GM21515 (cell line): ENCODE measurements at regions not wholly inside any gene's neighbourhood (a gene's known extent, or its start where the extent isn't known, plus 50 kb on each side); places are given as distances from the start of the nearest gene placed in this dataset.

Experiments
- ATAC-seq: cut with Tn5 transposase; IDR thresholded peaks from one replicate; pipeline ENCODE4 v1.9.1; 2021; ENCODE audit not compliant: unreplicated experiment

DNA sequence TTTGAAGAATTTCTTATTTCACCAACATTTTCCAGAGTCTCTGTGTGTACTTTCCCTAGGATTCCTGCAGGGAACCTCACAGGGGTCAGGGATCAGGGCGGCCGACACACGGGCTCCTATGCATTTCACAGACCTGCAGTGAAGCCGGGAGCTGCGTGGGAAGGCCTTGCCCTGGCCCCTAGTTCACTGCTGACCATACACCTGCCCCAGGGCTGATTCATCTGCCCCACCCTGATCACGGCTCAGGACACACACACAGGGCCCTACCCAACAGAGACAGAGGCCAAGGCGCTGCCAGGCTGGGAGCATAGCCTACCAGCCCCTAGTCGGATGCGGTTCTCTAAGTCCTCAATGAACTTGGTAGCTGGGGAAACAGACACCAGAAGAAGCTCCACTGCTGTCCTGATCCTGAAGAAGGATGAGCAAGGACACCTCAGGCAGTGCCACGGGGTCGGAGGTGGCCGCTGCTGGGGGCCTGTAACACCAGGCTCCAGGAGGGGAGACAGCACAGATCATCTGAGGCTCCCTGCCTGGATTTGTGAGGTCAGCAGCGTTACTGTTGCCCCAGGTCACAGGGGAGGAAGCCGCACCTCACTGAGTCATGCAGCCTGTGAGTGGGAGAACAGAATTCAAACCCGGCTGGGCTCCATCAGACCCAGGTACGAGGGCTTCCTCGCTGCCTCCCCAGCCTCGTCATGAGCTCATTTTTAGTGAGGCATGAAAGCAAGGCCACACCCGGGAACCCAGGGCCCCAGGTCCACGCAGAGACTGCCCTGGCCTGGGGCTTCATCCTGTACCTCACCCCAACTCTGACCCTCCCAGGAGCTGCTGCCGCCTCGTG is 278.8 kb upstream of the PPP2R2D start:
- no peak for ATAC-seq

- ATAC-seq, result no peak
Measured at GRCh38 chr10:131625041-131625440, 275.8 kb upstream of the PPP2R2D start.

DNA sequence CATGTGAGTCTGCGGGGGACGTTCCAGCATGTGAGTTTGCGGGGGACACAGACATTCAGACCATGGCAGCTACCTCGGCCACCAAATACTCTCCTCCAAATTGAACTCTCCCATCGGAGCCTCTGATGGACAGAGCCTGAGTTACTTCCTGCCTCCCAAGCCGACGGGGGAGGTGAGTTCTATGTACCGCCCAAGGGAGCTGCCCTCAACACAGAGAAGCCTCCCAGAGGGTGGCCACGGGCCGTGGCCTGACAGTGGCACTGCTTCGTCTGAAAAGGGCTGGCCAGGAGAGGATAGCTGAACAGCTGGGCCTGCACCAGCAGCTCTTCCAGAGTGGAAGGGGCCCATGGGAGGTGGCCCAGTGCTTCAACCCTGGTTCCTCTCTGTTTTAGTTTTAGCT is 274.5 kb upstream of the PPP2R2D start:
- no peak for ATAC-seq

DNA sequence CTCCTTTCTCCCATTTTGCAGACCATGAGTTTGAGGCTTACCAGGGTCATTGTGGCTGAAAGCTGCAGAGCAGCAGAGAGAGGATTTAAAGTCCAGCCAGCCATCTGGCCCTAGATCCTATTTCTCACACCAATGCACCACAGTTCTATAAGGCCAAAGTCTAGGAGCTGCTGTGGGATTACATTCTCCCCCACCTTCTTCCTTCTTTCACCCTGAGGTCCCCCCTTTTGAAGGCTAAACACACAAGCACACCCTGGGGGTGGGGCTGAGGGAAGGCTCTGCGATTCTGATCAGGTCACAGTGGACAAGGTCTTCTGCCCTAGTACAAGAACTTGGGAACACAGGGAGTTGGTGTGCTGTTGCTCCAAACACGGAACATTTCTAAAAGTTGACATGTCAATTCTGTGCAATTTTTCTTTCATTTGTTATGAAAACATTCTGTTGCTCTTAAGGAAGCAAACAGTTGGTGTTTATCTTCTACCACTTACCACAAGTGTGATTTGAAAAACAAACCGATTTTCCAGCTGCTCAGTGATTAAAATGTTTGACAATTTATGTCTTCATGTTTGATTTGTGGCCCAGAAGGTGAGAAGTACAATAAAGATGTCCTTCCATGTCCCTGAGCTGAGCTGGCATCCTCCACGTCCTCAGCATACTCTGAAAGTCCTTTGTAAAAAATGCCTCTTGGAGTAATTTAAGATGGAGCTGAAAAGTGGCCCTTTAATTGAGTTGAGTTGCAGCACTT is 271.6 kb upstream of the PPP2R2D start:
- ATAC-seq, result no peak

- no peak for ATAC-seq
Measured at GRCh38 chr10:131630772-131631258, 270.0 kb upstream of the PPP2R2D start.

DNA sequence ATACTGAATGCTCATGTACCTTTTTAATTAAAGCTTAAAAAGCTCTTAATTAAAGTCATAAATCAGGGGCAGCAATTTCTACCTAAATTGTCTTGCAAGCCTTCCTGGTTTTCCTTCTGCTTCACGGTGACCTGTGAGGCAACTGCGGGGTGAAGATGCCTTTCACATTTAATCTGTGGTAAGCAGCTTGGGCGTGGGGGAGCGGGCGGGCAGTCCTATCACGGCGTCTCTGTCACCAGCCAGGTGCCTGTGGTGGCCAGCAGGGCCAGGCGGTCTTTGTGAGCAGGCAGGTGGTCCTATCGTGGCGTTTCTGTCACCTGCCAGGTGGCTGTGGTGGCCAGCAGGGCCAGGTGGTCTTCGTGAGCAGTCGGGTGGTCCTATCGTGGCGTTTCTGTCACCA is 269.2 kb upstream of the PPP2R2D start:
- no peak for ATAC-seq

- no peak for ATAC-seq
Measured at GRCh38 chr10:131635564-131636015, 265.2 kb upstream of the PPP2R2D start.

- no peak for ATAC-seq
Measured at GRCh38 chr10:131636116-131636515, 264.7 kb upstream of the PPP2R2D start.

- no peak for ATAC-seq
Measured at GRCh38 chr10:131636841-131637724, 263.7 kb upstream of the PPP2R2D start.

DNA sequence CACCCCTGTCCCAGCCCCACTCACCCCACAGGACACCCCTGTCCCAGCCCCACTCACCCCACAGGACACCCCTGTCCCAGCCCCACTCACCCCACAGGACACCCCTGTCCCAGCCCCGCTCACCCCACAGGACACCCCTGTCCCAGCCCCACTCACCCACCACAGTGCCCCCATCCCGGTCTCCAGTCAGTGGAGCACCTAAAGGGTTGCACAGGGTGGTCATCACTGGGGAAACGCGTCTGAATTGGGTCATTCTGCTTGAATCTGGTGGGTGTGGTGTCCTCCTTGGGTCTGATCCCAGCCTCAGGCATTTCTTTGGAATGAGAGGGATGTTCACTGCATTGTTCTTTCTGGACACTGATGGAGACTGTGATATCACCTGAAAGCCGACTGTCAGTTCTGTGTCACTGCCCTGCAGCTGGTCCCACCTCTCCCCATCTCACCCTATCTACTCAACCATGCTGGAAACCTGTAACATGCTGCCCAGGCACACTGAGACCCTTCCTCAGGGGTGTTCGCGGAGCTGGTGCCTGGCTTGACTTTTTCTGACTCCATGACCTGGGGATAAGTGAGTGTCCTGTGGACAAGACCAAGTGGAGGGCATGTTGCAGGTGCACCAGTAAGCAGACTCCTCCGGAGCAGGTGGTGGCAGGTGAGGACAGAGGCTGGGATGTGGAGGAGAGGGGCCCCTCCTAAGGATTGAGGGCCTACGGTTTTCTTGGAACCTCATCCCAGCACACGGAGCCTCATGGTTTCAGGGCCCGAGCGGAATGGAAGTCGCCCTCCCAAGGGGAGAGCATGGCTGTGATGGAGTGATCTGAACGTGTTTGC is 262.5 kb upstream of the PPP2R2D start:
- no peak for ATAC-seq

DNA sequence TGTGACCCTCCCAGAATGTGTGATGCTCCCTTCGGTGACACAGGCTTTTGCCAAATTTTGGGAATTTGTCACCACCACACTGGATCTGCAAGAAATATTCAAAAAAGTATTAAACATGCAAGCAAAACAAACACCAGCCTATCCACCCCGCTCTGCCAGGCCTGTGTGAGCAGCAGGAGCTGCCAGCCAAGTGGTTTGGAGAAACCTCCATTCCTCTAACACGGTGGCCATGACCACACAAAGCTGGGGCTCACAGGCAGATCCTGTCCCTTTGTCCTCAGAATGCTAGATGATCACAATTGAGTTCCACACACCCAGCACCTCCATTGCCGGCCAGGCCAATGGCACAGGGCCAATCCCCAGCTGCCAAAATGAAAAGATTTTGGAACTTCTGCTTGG is 261.9 kb upstream of the PPP2R2D start:
- no peak for ATAC-seq

GRCh38 chr10:131640045-131640644 is 260.7 kb upstream of the PPP2R2D start:
- ATAC-seq, result no peak

DNA sequence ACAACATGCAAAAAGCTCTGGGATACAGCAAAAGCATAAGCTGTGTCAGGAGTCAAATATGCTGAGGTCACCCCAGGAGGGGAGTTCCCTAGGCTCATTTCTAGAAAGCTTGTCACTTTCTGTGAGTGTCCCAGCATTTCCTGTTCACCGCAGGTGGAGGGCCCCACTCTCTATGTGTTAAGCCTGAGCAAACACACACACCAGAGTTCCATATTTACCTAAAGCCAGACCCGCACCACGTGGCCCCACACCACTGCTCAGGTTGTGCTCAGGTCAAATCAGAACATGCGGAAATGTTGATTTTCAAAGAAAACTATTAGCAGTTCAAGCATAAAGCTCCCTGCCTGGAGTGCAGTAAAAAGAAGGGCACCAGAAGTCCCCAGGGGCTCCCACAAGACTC is 259.6 kb upstream of the PPP2R2D start:
- ATAC-seq, result peak; percentile 98

- ATAC-seq, result no peak
Measured at GRCh38 chr10:131641898-131642297, 258.9 kb upstream of the PPP2R2D start.

DNA sequence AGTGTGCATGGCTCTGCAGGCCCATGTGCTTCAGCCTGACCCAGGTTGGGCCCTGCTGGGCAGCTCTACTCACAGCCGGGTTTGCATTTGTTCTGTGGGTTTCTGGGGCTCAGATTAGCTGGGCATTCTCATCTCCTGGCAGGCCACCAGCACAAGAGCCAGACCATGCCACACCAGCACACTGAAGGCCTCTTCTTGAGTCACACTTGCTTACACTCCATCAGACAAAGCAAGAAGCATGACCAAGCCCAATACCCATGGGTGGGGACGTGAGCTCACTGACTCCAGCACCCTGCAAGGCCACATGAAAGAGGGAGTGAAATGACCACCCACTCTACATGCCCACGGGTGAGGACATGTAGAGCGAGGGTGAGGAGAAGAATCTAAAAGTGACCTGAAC is 257.8 kb upstream of the PPP2R2D start:
- no peak for ATAC-seq

DNA sequence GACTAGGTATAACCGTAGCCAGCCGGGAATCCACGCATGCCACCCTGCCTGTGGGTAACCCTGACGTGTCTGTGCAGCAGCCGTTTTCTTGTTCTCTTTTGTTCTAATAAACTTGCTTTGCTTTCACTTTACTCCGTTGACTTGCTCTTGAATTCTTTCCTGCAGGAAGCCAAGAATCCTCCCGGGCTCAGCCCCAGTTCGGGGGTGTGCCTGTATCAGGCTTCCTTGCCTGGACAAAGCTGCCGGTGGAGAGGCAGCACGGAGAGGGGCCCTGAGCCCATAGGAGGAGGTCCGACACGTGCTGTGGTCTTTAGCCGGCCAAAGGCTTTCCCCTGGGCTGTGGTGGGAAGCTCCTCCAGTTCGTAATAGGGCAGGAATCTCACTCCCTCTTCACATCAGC is 256.5 kb upstream of the PPP2R2D start:
- no peak for ATAC-seq

DNA sequence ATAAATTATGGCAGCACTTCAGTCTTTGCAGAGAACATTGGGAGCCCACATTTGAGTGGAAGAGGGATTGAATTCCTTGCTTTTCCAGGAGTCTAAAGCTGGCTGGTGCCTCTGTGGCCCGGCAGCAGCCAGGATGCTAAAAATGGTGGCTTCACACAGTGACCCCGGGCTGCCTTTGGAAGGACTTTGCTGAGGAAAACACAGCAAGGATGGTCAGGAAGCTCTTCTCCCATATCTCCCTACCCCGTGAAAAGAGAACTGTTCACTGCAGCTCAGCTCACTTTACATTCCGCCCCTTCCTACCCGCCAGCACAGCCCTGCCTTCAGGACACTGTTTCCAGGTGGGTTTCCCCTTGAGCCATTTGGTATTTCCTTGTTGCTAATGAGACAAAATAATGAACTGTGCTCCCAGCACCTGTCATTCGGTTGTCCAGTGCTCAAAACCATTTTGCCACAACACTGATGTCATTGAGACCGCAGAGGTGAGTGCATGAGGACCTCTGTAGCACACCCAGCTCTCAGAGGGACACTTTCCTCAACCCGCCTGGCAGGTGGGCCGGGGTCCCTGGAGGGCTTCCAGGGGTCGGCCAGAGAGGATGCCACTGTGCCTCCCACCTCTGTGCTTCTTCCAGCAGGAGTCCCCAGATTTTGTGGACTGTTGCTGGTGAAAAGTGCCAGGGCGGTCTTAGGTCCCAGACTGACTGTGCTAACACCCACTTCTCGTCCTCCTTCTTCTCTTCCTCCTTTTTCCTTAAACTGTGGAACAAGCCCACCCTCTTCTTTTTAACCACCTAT is 255.7 kb upstream of the PPP2R2D start:
- ATAC-seq, result no peak

GRCh38 chr10:131645756-131646155 is 255.1 kb upstream of the PPP2R2D start:
- no peak for ATAC-seq
